K562 (cell line): ENCODE measurements at regions not wholly inside any gene's neighbourhood (a gene's known extent, or its start where the extent isn't known, plus 50 kb on each side); places are given as distances from the start of the nearest gene placed in this dataset.

ENCODE experiments used
- ATAC-seq: fragments of 200-7000 bp; cut with Tn5 transposase; 3 replicates; pipeline ENCODE4 v1.9.1; 2020; ENCODE audit warnings: moderate library complexity
- BruUV-seq: library from RNA; stranded (reverse); fragments of 400-500 nt; replicated peaks from 2 replicates; lab custom pipeline; 2021; lab: Mats Ljungman, UMichigan
- CTCF ChIA-PET: fragments of 300-600 bp; formaldehyde crosslinking; extraction: SDS; loops from one replicate; lab custom pipeline; 2021; ENCODE audit warnings: low intra/inter-chr PET ratio; lab: Yijun Ruan, JAX
- POLR2A ChIA-PET: fragments of 300-600, 350-650 bp; sonication (Branson Sonifier 250); formaldehyde crosslinking; extraction: SDS; loops from one replicate; lab custom pipeline; 2021; ENCODE audit warnings: antibody characterized with exemption, inconsistent platforms; lab: Yijun Ruan, JAX
- DNase-seq, 4 experiments: peaks; one replicate each; pipeline versions ENCODE4 v3.0.0 to v3.0.0-alpha.2; 2011 to 2018; ENCODE audit warnings: low spot score in 3 of 4, mixed read lengths in 3 of 4; ENCODE audit errors: extremely low read depth in 1 of 4
- FAIRE-seq: peaks from 2 replicates; lab custom pipeline; 2011; peaks lifted over from hg19 to GRCh38; lab: Jason Lieb, UNC
- H2AFZ ChIP-seq: 2 replicates; pipeline ENCODE4 v1.6.0; 2011; ENCODE audit warnings: low read depth, low read length, control low read depth, inconsistent platforms
- H3K27ac ChIP-seq: fragments of 200-600 bp; 3 replicates; pipeline ENCODE4 v1.8.0; 2011; ENCODE audit warnings: low read depth, mild to moderate bottlenecking, control low read depth, inconsistent platforms, low read length, moderate library complexity, mixed read lengths; ENCODE audit errors: extremely low read depth
- H3K27me3 ChIP-seq, 2 experiments: fragments of 300-600 bp in 1 of 2; 2 replicates in 1 of 2; 3 replicates in 1 of 2; pipeline versions ENCODE4 v1.6.0 to v1.8.0; 2011; ENCODE audit warnings: inconsistent platforms in 2 of 2, low read length in 2 of 2, mild to moderate bottlenecking in 1 of 2, mixed read lengths in 1 of 2, moderate library complexity in 1 of 2; ENCODE audit not compliant: control insufficient read depth in 2 of 2, insufficient read depth in 2 of 2
- H3K36me3 ChIP-seq: fragments of 300-600 bp; 3 replicates; pipeline ENCODE4 v1.8.0; 2011; ENCODE audit warnings: mild to moderate bottlenecking, low read length, inconsistent platforms; ENCODE audit not compliant: control insufficient read depth, insufficient read depth
- H3K4me1 ChIP-seq, 2 experiments: fragments of 200-600 bp in 1 of 2; replicated peaks in 1 of 2; 2 replicates in 1 of 2; 3 replicates in 1 of 2; pipeline versions ENCODE4 v1.5.1 to v1.8.0; 2011; ENCODE audit warnings: inconsistent platforms in 2 of 2, low read length in 2 of 2, mild to moderate bottlenecking in 1 of 2, mixed read lengths in 1 of 2, moderate library complexity in 1 of 2; ENCODE audit not compliant: control insufficient read depth in 2 of 2, insufficient read depth in 2 of 2
- H3K4me2 ChIP-seq: 2 replicates; pipeline ENCODE4 v1.6.1; 2011; ENCODE audit warnings: low read length, control low read depth, inconsistent platforms, mixed read lengths; ENCODE audit not compliant: insufficient read depth
- H3K4me3 ChIP-seq: fragments of 200-600 bp; sonication (generic), shearing (Covaris generic); 2 replicates; pipeline ENCODE4 v1.5.1; 2016; ENCODE audit warnings: control low read depth, inconsistent platforms
- H3K79me2 ChIP-seq: fragments of 200-600 bp; 3 replicates; pipeline ENCODE4 v1.8.0; 2011; ENCODE audit warnings: low read length, inconsistent platforms; ENCODE audit not compliant: control insufficient read depth, insufficient read depth
- H3K9ac ChIP-seq, 2 experiments: 2 replicates each; pipeline versions ENCODE4 v1.6.0 to v1.6.1; 2011; ENCODE audit warnings: low read depth in 2 of 2, low read length in 2 of 2, control low read depth in 1 of 2, inconsistent platforms in 1 of 2, mild to moderate bottlenecking in 1 of 2, mixed read lengths in 1 of 2; ENCODE audit not compliant: insufficient read depth in 1 of 2
- H3K9me1 ChIP-seq: one replicate; pipeline ENCODE4 v1.6.0; 2011; ENCODE audit warnings: inconsistent platforms, mild to moderate bottlenecking, low read length, moderate library complexity; ENCODE audit not compliant: control insufficient read depth, insufficient read depth
- H3K9me3 ChIP-seq: replicated peaks from 2 replicates; pipeline ENCODE4 v1.5.1; 2011; ENCODE audit warnings: low read depth, low read length, inconsistent platforms; ENCODE audit not compliant: control insufficient read depth, insufficient read depth
- H4K20me1 ChIP-seq: replicated peaks from 2 replicates; pipeline ENCODE4 v1.6.1; 2011; ENCODE audit warnings: low read length, inconsistent platforms, mixed read lengths; ENCODE audit not compliant: control insufficient read depth, insufficient read depth
- HNRNPUL1 ChIP-seq: fragments of 200-400 bp; formaldehyde crosslinking; IDR thresholded peaks from 2 replicates; pipeline ENCODE4 v1.6.1; 2017; ENCODE audit warnings: low read length
- PRPF4 ChIP-seq: fragments of 200-400 bp; formaldehyde crosslinking; IDR thresholded peaks from one replicate; pipeline ENCODE4 v1.6.1; 2017; ENCODE audit warnings: low read length, low read depth, mild to moderate bottlenecking; ENCODE audit not compliant: insufficient read depth, poor library complexity, severe bottlenecking
- RBFOX2 ChIP-seq: fragments of 200-400 bp; formaldehyde crosslinking; IDR thresholded peaks from 2 replicates; pipeline ENCODE4 v1.6.1; 2017; ENCODE audit warnings: low read depth, mild to moderate bottlenecking, low read length, moderate library complexity
- ZEB2 ChIP-seq: fragments of 450-650 bp; IDR thresholded peaks from 2 replicates; pipeline ENCODE4 v1.6.1; 2016
- ZNF263 ChIP-seq: sonication (generic); formaldehyde crosslinking; IDR thresholded peaks from 2 replicates; pipeline ENCODE4 v1.8.0; 2022; ENCODE audit warnings: mild to moderate bottlenecking, missing genetic modification reagents, borderline replicate concordance
- ZNF695 ChIP-seq: fragments of 450-650 bp; formaldehyde crosslinking; IDR thresholded peaks from 2 replicates; pipeline ENCODE4 v1.4.0; 2020; ENCODE audit warnings: mild to moderate bottlenecking, moderate library complexity
- ZNF764 ChIP-seq: fragments of 250-450 bp; sonication (Bioruptor Pico); IDR thresholded peaks from 2 replicates; pipeline ENCODE4 v1.4.0; 2020; ENCODE audit warnings: low read depth, mild to moderate bottlenecking, moderate library complexity
- WGBS: fragments of 100-300 bp; shearing (Covaris generic); methylation state at CpG from one replicate; pipeline ENCODE4 v1.1.6; 2016; ENCODE audit warnings: low coverage, mixed read lengths; ENCODE audit not compliant: insufficient coverage; ENCODE audit errors: missing lambda C conversion rate; 5-methylcytosine and 5-hydroxymethylcytosine counted together
- in situ Hi-C: fragments of 300-500 bp; cut with MboI; formaldehyde crosslinking; loops from 4 replicates; pipeline ENCODE4 v1.15.0; 2018; ENCODE audit warnings: inconsistent platforms, mixed read lengths
- intact Hi-C: fragments of 100-400 bp; cut with micrococcal nuclease; formaldehyde crosslinking; loops from 2 replicates; pipeline ENCODE4 v1.14.2; 2022
- TF ChIP-seq, protein P1 (sequence below), 2 experiments: fragments of 250-450 bp in 1 of 2; fragments of 450-650 bp in 1 of 2; sonication (Bioruptor Pico) in 1 of 2; IDR thresholded peaks; 2 replicates each; pipeline versions ENCODE4 v1.6.1 to v1.8.0; 2016 to 2021; ENCODE audit warnings: mild to moderate bottlenecking in 2 of 2, moderate library complexity in 2 of 2, missing compliant biosample characterization in 1 of 2, missing genetic modification characterization in 1 of 2

GRCh38 chr5:1642221-1642620 is 118.5 kb upstream of the LPCAT1 start:
- no peak overlapping the region for H2AFZ ChIP-seq
- TF ChIP-seq PRPF4 (no peak), ZNF263 (no peak), HNRNPUL1 (no peak), ZNF764 (no peak), RBFOX2 (no peak), ZNF695 (no peak), ZEB2 (no peak)
- TF ChIP-seq, protein P1, sequence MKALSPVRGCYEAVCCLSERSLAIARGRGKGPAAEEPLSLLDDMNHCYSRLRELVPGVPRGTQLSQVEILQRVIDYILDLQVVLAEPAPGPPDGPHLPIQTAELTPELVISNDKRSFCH (CRISPR knock-in tag; IDR thresholded peaks at IDR 0.05), result no peak
- TF ChIP-seq, protein P1 (tag; IDR thresholded peaks at IDR 0.05), result no peak
- FAIRE-seq (no peak), ATAC-seq (no peak), DNase-seq (no peak)
- no peak overlapping the region; a peak in 1 of 4 replicates for H3K9ac ChIP-seq
- no peaks in the 10 kb centered on the region for H3K36me3 ChIP-seq
- ChIA-PET CTCF (interaction anchor here (0.7 to 1.7 kb wide), 6 partner anchors 151 to 650 kb away, joined by 3 to 17 read pairs (median 3); no protein-coding TSS in a partner anchor), POLR2A (no interaction called here)
- H3K4me1 ChIP-seq, result peaks cover 0 to 36% of the 10 kb centered on the region in 2 experiments; a peak in 2 of 5 replicates
- H3K9me1 ChIP-seq, result no peaks in the 10 kb centered on the region
- 0 out of 2 replicates have a peak, but pooled peaks cover 4% of the 10 kb centered on the region for H4K20me1 ChIP-seq
- intact Hi-C loops, result loop anchor here (10.0 kb wide), 1 partner anchor 257 kb away; no protein-coding TSS in a partner anchor
- 8% methylated on average over 8 of the region's 8 CpGs for WGBS
- in situ Hi-C loops, result loop anchor here (5.0 to 25.0 kb wide), 3 partner anchors 155 to 705 kb away; no protein-coding TSS in a partner anchor
- H3K27ac ChIP-seq, result no peak overlapping the region
- no peaks in the 10 kb centered on the region for H3K9me3 ChIP-seq
- no peak overlapping the region for H3K4me3 ChIP-seq
- no peaks in the 10 kb centered on the region for H3K79me2 ChIP-seq
- BruUV-seq, result no TSS peak
- peaks cover 31 to 67% of the 10 kb centered on the region in 2 experiments for H3K27me3 ChIP-seq
- H3K4me2 ChIP-seq, result no peak overlapping the region
